RWPE2 (cell line): ENCODE measurements at regions not wholly inside any gene's neighbourhood (a gene's known extent, or its start where the extent isn't known, plus 50 kb on each side); places are given as distances from the start of the nearest gene placed in this dataset.

Experiments
- ATAC-seq: fragments of 200-7000 bp; cut with Tn5 transposase; 3 replicates; pipeline ENCODE4 v1.9.1; 2021; ENCODE audit warnings: low read depth
- DNase-seq: peaks from one replicate; pipeline ENCODE4 v3.0.0-alpha.2; 2020; ENCODE audit warnings: low spot score
- H3K27ac ChIP-seq: fragments of 450-650 bp; 2 replicates; pipeline ENCODE4 v1.5.1; 2017; ENCODE audit warnings: mild to moderate bottlenecking; ENCODE audit not compliant: poor library complexity, severe bottlenecking
- H3K27me3 ChIP-seq: fragments of 250-450 bp; sonication (Bioruptor Pico); 2 replicates; pipeline ENCODE4 v1.5.1; 2021; ENCODE audit warnings: mild to moderate bottlenecking, moderate library complexity; ENCODE audit not compliant: insufficient read depth, poor library complexity, severe bottlenecking
- H3K36me3 ChIP-seq: fragments of 250-450 bp; sonication (Bioruptor Pico); 2 replicates; pipeline ENCODE4 v1.5.1; 2020; ENCODE audit warnings: low read depth, mild to moderate bottlenecking, moderate library complexity
- H3K4me1 ChIP-seq: fragments of 250-450 bp; sonication (Bioruptor Pico); 2 replicates; pipeline ENCODE4 v1.5.1; 2021; ENCODE audit warnings: mild to moderate bottlenecking, moderate library complexity; ENCODE audit not compliant: insufficient read depth, poor library complexity, severe bottlenecking
- H3K4me3 ChIP-seq: fragments of 250-450 bp; sonication (Bioruptor Pico); 2 replicates; pipeline ENCODE4 v1.5.1; 2021; ENCODE audit warnings: mild to moderate bottlenecking, moderate library complexity; ENCODE audit not compliant: severe bottlenecking
- H3K9me3 ChIP-seq: fragments of 250-450 bp; sonication (Bioruptor Pico); 2 replicates; pipeline ENCODE4 v1.5.1; 2021; ENCODE audit warnings: mild to moderate bottlenecking, moderate library complexity; ENCODE audit not compliant: severe bottlenecking
- TF ChIP-seq, protein P1 (sequence below): fragments of 450-650 bp; IDR thresholded peaks from one replicate; pipeline ENCODE4 v1.5.1; 2017; ENCODE audit warnings: mild to moderate bottlenecking, moderate library complexity; ENCODE audit not compliant: poor library complexity, severe bottlenecking

DNA sequence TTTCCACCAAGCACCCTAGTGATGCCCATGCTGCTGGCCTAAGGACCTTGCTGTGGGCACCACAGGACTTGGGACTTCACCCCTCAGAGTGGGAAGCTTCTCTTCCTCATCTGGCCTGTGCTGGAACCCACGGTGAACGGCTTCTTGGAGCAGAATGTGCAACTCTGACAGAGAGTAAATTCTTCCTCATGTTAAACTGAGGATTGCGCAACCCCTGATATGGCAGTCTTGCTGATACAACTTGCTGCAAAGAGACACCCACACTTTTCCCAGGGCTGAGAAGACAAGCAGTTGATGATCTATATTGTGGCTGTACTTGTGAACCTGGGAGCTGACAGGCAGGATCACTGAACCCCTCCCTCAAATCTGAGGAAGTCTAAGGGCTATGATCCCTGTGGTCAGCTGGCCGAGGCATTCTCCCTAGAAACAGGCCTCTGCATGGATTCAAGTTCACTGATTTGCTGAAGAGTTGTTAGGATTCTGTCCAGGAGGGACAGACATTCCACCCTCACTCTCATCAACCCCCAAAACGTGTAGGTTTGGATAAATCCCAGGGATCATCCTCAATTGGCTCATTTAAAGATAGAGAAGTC lies 307.2 kb downstream of the MTRR start:
- no peaks in the 10 kb centered on the region for H3K36me3 ChIP-seq
- no peaks in the 10 kb centered on the region for H3K9me3 ChIP-seq
- no peaks in the 10 kb centered on the region for H3K4me1 ChIP-seq
- H3K27me3 ChIP-seq, result peaks cover 3% of the 10 kb centered on the region
- no peak overlapping the region for H3K4me3 ChIP-seq
- TF ChIP-seq, protein P1, sequence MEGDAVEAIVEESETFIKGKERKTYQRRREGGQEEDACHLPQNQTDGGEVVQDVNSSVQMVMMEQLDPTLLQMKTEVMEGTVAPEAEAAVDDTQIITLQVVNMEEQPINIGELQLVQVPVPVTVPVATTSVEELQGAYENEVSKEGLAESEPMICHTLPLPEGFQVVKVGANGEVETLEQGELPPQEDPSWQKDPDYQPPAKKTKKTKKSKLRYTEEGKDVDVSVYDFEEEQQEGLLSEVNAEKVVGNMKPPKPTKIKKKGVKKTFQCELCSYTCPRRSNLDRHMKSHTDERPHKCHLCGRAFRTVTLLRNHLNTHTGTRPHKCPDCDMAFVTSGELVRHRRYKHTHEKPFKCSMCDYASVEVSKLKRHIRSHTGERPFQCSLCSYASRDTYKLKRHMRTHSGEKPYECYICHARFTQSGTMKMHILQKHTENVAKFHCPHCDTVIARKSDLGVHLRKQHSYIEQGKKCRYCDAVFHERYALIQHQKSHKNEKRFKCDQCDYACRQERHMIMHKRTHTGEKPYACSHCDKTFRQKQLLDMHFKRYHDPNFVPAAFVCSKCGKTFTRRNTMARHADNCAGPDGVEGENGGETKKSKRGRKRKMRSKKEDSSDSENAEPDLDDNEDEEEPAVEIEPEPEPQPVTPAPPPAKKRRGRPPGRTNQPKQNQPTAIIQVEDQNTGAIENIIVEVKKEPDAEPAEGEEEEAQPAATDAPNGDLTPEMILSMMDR, result no peak
- ATAC-seq (no peak), DNase-seq (no peak)
- H3K27ac ChIP-seq, result no peak overlapping the region

DNA sequence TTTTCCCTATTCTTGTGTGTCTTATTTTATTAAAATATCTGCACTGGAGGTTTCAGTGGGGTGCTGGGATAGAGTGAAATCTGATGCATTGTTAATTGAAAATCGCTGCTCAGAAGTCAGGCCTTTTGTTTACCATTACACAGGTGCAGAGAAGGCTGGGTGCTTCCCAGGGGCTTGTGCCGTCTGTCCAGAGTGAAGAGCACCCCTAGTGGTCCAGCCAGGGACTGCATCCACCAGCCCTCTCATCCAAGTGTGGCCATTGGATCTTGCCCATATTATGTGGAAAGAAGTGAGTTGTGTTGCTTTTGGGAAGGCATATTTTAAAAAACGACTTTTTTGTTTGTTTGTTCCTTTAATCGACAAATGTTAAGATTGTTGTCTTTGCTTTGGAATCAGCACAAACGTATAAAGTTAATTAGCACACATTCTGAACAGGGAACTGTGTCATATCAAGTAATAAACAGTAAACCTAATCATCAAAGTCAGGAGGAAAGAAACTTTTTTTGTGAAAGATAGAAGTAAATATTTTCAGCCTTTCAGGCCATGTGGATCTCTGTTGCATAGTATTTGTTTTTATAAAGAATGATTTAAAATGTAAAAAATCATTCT lies 315.6 kb downstream of the MTRR start:
- no peak overlapping the region for H3K27ac ChIP-seq
- no peak overlapping the region for H3K4me3 ChIP-seq
- H3K36me3 ChIP-seq, result no peaks in the 10 kb centered on the region
- TF ChIP-seq, protein P1, result peak; percentile 87
- H3K9me3 ChIP-seq, result no peaks in the 10 kb centered on the region
- H3K4me1 ChIP-seq, result no peaks in the 10 kb centered on the region
- peaks cover 8% of the 10 kb centered on the region for H3K27me3 ChIP-seq
- ATAC-seq (peak; percentile 53; the same call in 2 of the 3 replicates), DNase-seq (no peak)

DNA sequence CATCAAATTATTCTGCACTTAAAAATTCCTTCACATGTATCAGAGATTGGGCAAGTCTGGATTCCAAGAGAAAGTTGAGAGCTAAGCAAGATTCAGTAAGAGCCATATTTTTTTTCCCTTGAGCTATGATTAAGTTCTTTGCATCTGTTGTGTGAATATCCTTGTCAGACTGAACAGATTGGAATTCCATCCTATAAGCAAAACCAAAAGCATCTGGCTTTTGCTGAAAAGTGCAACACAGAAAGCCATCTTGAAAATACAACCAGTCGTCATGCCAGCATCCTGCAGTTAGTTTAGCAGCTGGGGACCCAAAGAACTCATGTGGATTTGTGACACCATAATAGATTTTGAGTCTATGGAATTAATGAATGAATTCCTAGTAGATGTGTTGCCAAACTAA lies 316.9 kb downstream of the MTRR start:
- Histone ChIP-seq H3K27me3 (peaks cover 8% of the 10 kb centered on the region), H3K4me3 (no peak overlapping the region), H3K27ac (no peak overlapping the region), H3K4me1 (no peaks in the 10 kb centered on the region), H3K9me3 (no peaks in the 10 kb centered on the region), H3K36me3 (no peaks in the 10 kb centered on the region)
- ATAC-seq, result no peak
- DNase-seq, result no peak
- TF ChIP-seq, protein P1, result no peak

DNA sequence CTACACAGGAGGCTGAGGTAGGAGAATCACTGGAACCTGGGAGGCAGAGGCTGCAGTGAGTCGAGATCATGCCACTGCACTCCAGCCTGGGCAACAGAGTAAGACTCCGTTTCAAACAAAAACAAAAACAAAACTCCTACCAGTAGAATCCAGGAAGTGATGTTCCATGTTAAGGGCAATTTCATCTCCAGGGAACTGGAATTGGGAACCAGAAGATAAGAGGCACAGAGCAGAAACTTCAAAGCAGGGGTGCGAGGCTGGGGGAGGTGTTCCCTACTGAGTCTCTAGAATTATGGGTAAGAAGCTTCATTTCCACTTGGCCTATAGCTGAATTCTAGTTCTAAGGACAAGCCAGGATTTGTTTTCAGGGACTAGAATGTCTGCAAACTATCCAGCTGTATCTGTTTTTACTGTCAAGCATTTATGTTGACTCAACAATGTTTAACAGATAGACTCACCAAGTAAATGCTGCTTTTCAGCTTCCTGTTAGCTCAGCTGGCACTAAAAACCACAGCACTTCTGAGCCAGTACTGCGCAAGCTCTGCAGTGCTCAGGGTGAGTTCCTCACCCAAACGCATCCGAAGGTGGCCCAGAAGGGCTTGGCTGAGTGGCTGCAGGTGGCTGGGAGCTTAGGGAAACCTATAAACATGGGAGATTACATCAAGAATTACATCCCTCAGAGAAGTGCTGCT lies 320.1 kb downstream of the MTRR start:
- no peaks in the 10 kb centered on the region for H3K4me1 ChIP-seq
- H3K4me3 ChIP-seq, result no peak overlapping the region
- no peaks in the 10 kb centered on the region for H3K27me3 ChIP-seq
- TF ChIP-seq, protein P1, result no peak
- no peak overlapping the region for H3K27ac ChIP-seq
- no peaks in the 10 kb centered on the region for H3K36me3 ChIP-seq
- H3K9me3 ChIP-seq, result no peaks in the 10 kb centered on the region
- no peak for DNase-seq
- ATAC-seq, result peak; percentile 27; the same call in 1 of the 3 replicates

DNA sequence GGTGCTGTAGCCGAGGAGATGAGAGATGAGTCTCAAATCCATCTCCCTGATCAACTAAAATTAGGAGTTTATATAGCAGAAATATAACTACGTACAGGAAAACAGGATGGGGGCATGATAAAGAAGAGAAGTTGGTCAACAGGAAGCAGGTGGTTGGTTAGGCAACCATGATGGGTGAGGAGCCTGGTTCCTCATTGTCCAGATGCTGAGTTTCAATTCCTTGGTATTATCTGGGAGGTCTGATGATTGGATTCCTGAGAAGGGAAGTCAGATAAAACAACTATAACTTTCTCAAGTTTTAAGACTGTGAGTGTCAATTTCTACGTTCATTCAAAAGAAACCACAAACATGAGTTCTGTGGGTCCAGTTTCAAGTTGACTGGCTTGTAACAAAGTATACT lies 323.9 kb downstream of the MTRR start:
- Histone ChIP-seq H3K4me3 (no peak overlapping the region), H3K27ac (no peak overlapping the region), H3K4me1 (no peaks in the 10 kb centered on the region), H3K27me3 (no peaks in the 10 kb centered on the region), H3K9me3 (no peaks in the 10 kb centered on the region), H3K36me3 (no peaks in the 10 kb centered on the region)
- ATAC-seq (no peak), DNase-seq (no peak)
- TF ChIP-seq, protein P1, result no peak
